ENCODE measurements at regions not wholly inside any gene's neighbourhood (a gene's known extent, or its start where the extent isn't known, plus 50 kb on each side); places are given as distances from the start of the nearest gene placed in this dataset.

GRCh38 chr10:33401300-33401699 is 66.8 kb upstream of the NRP1 start:
- no peak for TF ChIP-seq POLR2A (IDR thresholded peaks at IDR 0.05; ENCODE audit: low read depth, low read length)
- TF ChIP-seq POLR2AphosphoS5 (IDR thresholded peaks at IDR 0.05; ENCODE audit: low read depth, low read length), result no peak
- TF ChIP-seq TAF1 (IDR thresholded peaks at IDR 0.05; ENCODE audit: borderline replicate concordance, low read depth, low read length), result no peak
